HFF-Myc (cell line): ENCODE measurements at regions not wholly inside any gene's neighbourhood (a gene's known extent, or its start where the extent isn't known, plus 50 kb on each side); places are given as distances from the start of the nearest gene placed in this dataset.

Experiments used
- DNase-seq: peaks from one replicate; pipeline ENCODE4 v3.0.0-alpha.2; 2011; ENCODE audit warnings: low read depth; ENCODE audit errors: extremely low read depth
- H3K4me3 ChIP-seq: replicated peaks from 2 replicates; pipeline ENCODE4 v1.5.1; 2011; ENCODE audit warnings: low read depth, mild to moderate bottlenecking, control low read depth, low read length
- CTCF ChIP-seq: IDR thresholded peaks from 2 replicates; pipeline ENCODE4 v1.5.1; 2012; ENCODE audit warnings: mild to moderate bottlenecking, low read depth, low read length, control low read depth; ENCODE audit errors: missing control alignments

GRCh38 chr20:47876311-47877088 lies 91.2 kb upstream of the SULF2 start:
- no peak for DNase-seq
- no peak overlapping the region for H3K4me3 ChIP-seq
- no peak for TF ChIP-seq CTCF

GRCh38 chr20:47875297-47876025 lies 90.2 kb upstream of the SULF2 start:
- no peak overlapping the region for H3K4me3 ChIP-seq
- no peak for TF ChIP-seq CTCF
- DNase-seq, result no peak

- no peak for TF ChIP-seq CTCF
- no peak overlapping the region for H3K4me3 ChIP-seq
- DNase-seq, result no peak
Measured at GRCh38 chr20:47872341-47872740, 87.1 kb upstream of the SULF2 start.

GRCh38 chr20:47870475-47870874 lies 85.2 kb upstream of the SULF2 start:
- H3K4me3 ChIP-seq, result no peak overlapping the region
- TF ChIP-seq CTCF, result no peak
- no peak for DNase-seq

GRCh38 chr20:47868744-47869143 lies 83.5 kb upstream of the SULF2 start:
- H3K4me3 ChIP-seq, result no peak overlapping the region
- TF ChIP-seq CTCF, result no peak
- no peak for DNase-seq

- no peak for TF ChIP-seq CTCF
- no peak for DNase-seq
- H3K4me3 ChIP-seq, result no peak overlapping the region
Measured at GRCh38 chr20:47868236-47868635, 83.0 kb upstream of the SULF2 start.
